Spleen (tissue), 11 donors: ENCODE measurements at regions not wholly inside any gene's neighbourhood (a gene's known extent, or its start where the extent isn't known, plus 50 kb on each side); places are given as distances from the start of the nearest gene placed in this dataset.
A peak's percentile ranks its signal among the peaks of the same experiment; 100 is the strongest.

Experiments used
- DNase-seq: peaks from one replicate; pipeline ENCODE4 v3.0.0-alpha.2; 2020
- H3K27ac ChIP-seq, 8 donors: fragments of 200-600 bp; sonication (generic) in 7 of 8; 1 replicate in 4 of 8; 2 replicates in 4 of 8; pipeline versions ENCODE4 v1.5.0 to v1.8.0; 2016 to 2021; ENCODE audit warnings: inconsistent platforms in 4 of 8, mild to moderate bottlenecking in 4 of 8, moderate library complexity in 1 of 8
- H3K27me3 ChIP-seq, 7 donors: fragments of 200-600 bp; sonication (generic) in 6 of 7; replicated peaks in 1 of 7; 1 replicate in 4 of 7; 2 replicates in 3 of 7; pipeline versions ENCODE4 v1.5.0 to v1.8.0; 2016 to 2021; ENCODE audit warnings: inconsistent platforms in 3 of 7, mild to moderate bottlenecking in 1 of 7
- H3K36me3 ChIP-seq, 6 donors: fragments of 200-600 bp; sonication (generic) in 5 of 6; 1 replicate in 4 of 6; 2 replicates in 2 of 6; pipeline versions ENCODE4 v1.5.0 to v1.8.0; 2016 to 2021; ENCODE audit warnings: inconsistent platforms in 2 of 6
- H3K4me1 ChIP-seq, 6 donors: fragments of 200-600 bp; sonication (generic) in 5 of 6; 1 replicate in 3 of 6; 2 replicates in 3 of 6; pipeline versions ENCODE4 v1.5.0 to v1.8.0; 2016 to 2021; ENCODE audit warnings: inconsistent platforms in 3 of 6
- H3K4me3 ChIP-seq, 8 donors: fragments of 200-600 bp; sonication (generic) in 7 of 8; 1 replicate in 4 of 8; 2 replicates in 4 of 8; pipeline versions ENCODE4 v1.5.0 to v1.8.0; 2016 to 2021; ENCODE audit warnings: inconsistent platforms in 4 of 8, mild to moderate bottlenecking in 4 of 8, moderate library complexity in 2 of 8
- H3K9me3 ChIP-seq, 8 donors: fragments of 200-600 bp; sonication (generic) in 7 of 8; 1 replicate in 4 of 8; 2 replicates in 4 of 8; pipeline versions ENCODE4 v1.5.0 to v1.8.0; 2016 to 2021; ENCODE audit warnings: inconsistent platforms in 4 of 8
- POLR2A ChIP-seq, 3 donors: fragments of 450-650 bp; IDR thresholded peaks; one replicate each; pipeline ENCODE4 v1.5.1; 2017; ENCODE audit warnings: antibody characterized with exemption in 3 of 3, mild to moderate bottlenecking in 1 of 3
- POLR2AphosphoS5 ChIP-seq, 3 donors: sonication (generic); formaldehyde crosslinking; IDR thresholded peaks; one replicate each; pipeline ENCODE4 v1.5.1; 2017; ENCODE audit warnings: antibody characterized with exemption in 3 of 3
- WGBS, 5 donors: extraction: QIAGEN DNeasy Blood & Tissue Kit in 3 of 5; methylation state at CpG; one replicate each; pipeline versions ENCODE4 v1.1.5 to v1.1.7; 2013 to 2018; 5-methylcytosine and 5-hydroxymethylcytosine counted together
- intact Hi-C: fragments of 100-400 bp; cut with DNase I; formaldehyde crosslinking; loops from one replicate; pipeline ENCODE4 v1.15.0; 2023; ENCODE audit warnings: low total_unique reads
- TF ChIP-seq, protein P1 (sequence below), 11 experiments: fragments of 200-600 bp in 7 of 11; fragments of 450-650 bp in 4 of 11; sonication (generic) in 4 of 11; IDR thresholded peaks in 8 of 11; conservative IDR thresholded peaks in 3 of 11; 1 replicate in 7 of 11; 2 replicates in 4 of 11; pipeline versions ENCODE4 v1.4.0 to v1.8.0; 2016 to 2021; ENCODE audit warnings: antibody characterized with exemption in 11 of 11, inconsistent platforms in 4 of 11, mild to moderate bottlenecking in 1 of 11
- donor health status: healthy with polysubstance abuse.
- donor health status: DM: no; HTN: no; CAD: no; lungs with moderate emphysema.
- donor health status: DM: no; HTN: no; CAD: no.
- donor health status: Bipolar disorder and iron deficiency.
- donor health status: healthy.
- donor health status: DM: no; HTN: no; CAD: no.
- donor health status: DM: yes; HTN: yes; CAD: no.

DNA sequence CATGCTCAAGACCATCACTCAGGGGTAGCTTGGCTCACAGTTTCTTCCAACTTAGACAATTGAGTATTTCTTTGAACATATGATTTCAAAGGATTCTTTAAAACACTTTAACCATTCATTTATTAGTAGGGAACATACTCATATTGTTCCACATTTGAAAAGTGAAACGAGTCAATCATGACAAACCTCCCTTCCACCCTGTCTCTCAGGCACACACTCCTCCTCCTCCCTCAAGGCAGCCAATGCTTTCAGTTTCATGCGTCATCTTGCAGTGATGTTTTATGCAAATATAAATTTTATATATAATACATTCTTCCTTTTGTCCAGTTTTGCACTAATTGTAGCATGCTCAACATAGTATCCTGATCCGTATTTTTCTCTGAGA lies 126.0 kb upstream of the BOD1 start:
- TF ChIP-seq, protein P1, sequence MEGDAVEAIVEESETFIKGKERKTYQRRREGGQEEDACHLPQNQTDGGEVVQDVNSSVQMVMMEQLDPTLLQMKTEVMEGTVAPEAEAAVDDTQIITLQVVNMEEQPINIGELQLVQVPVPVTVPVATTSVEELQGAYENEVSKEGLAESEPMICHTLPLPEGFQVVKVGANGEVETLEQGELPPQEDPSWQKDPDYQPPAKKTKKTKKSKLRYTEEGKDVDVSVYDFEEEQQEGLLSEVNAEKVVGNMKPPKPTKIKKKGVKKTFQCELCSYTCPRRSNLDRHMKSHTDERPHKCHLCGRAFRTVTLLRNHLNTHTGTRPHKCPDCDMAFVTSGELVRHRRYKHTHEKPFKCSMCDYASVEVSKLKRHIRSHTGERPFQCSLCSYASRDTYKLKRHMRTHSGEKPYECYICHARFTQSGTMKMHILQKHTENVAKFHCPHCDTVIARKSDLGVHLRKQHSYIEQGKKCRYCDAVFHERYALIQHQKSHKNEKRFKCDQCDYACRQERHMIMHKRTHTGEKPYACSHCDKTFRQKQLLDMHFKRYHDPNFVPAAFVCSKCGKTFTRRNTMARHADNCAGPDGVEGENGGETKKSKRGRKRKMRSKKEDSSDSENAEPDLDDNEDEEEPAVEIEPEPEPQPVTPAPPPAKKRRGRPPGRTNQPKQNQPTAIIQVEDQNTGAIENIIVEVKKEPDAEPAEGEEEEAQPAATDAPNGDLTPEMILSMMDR (IDR thresholded peaks at IDR 0.05 in 8 of 11, conservative IDR thresholded peaks at IDR 0.05 in 3 of 11), result no peak
- TF ChIP-seq POLR2AphosphoS5 (IDR thresholded peaks at IDR 0.05) (no peak), POLR2A (IDR thresholded peaks at IDR 0.05) (no peak)
- Histone ChIP-seq H3K27ac (peak overlapping the region in 4 of 8 donors; percentile 32 to 66 (median 50)), H3K36me3 (no peaks in the 10 kb centered on the region), H3K4me3 (no peak overlapping the region), H3K27me3 (no peaks in the 10 kb centered on the region), H3K9me3 (no peaks in the 10 kb centered on the region), H3K4me1 (peaks cover 0 to 44% (median 31%) of the 10 kb centered on the region in 6 donors)
- no peak for DNase-seq
- WGBS, 5 donors, result 55 to 75% (median 57%) methylated on average over 3 of the region's 3 CpGs
- intact Hi-C loops, result no loop called here

- Histone ChIP-seq H3K27ac (peak overlapping the region in 4 of 8 donors; percentile 16 to 66 (median 62)), H3K27me3 (no peaks in the 10 kb centered on the region), H3K4me3 (no peak overlapping the region), H3K9me3 (no peaks in the 10 kb centered on the region), H3K36me3 (no peaks in the 10 kb centered on the region), H3K4me1 (peaks cover 0 to 39% (median 30%) of the 10 kb centered on the region in 6 donors)
- intact Hi-C loops, result no loop called here
- no peak for DNase-seq
- 80 to 86% (median 86%) methylated on average over 9 of the region's 9 CpGs for WGBS, 5 donors
- TF ChIP-seq, protein P1 (IDR thresholded peaks at IDR 0.05 in 8 of 11, conservative IDR thresholded peaks at IDR 0.05 in 3 of 11), result no peak
- TF ChIP-seq POLR2A (IDR thresholded peaks at IDR 0.05) (no peak), POLR2AphosphoS5 (IDR thresholded peaks at IDR 0.05) (no peak)
Measured at GRCh38 chr5:173743641-173744343, 127.3 kb upstream of the BOD1 start.

GRCh38 chr5:173744551-173744950 lies 128.1 kb upstream of the BOD1 start:
- 76 to 88% (median 83%) methylated on average over 8 of the region's 8 CpGs for WGBS, 5 donors
- intact Hi-C loops, result no loop called here
- no peaks in the 10 kb centered on the region for H3K36me3 ChIP-seq
- peak overlapping the region in 4 of 8 donors; percentile 16 to 66 (median 62) for H3K27ac ChIP-seq
- TF ChIP-seq POLR2A (IDR thresholded peaks at IDR 0.05) (no peak), POLR2AphosphoS5 (IDR thresholded peaks at IDR 0.05) (no peak)
- TF ChIP-seq, protein P1 (IDR thresholded peaks at IDR 0.05 in 8 of 11, conservative IDR thresholded peaks at IDR 0.05 in 3 of 11), result no peak
- H3K9me3 ChIP-seq, result no peaks in the 10 kb centered on the region
- H3K4me1 ChIP-seq, result peaks cover 0 to 39% (median 30%) of the 10 kb centered on the region in 6 donors
- no peaks in the 10 kb centered on the region for H3K27me3 ChIP-seq
- H3K4me3 ChIP-seq, result peak overlapping the region in 1 of 8 donors; percentile 20
- DNase-seq, result no peak

DNA sequence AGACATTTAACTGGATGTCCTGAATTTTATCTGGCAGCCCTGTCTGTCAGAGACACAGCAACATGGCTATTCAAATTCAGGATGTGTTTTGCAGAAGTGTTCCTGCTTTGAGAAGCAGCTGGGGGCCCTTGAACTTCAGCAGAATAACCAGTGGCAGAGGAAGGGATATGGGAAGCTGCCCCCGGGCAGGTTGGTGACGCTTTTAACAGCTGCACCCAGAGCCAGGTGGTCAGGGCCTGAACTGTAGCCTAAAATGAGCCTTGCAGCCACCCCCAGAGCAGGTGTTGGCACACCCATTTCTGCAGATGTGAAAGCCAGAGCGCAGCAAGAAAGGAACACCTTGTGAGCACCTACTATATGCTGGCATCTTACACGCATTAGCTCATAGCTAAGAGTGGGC lies 128.7 kb upstream of the BOD1 start:
- H3K27me3 ChIP-seq, result no peaks in the 10 kb centered on the region
- H3K36me3 ChIP-seq, result no peaks in the 10 kb centered on the region
- intact Hi-C loops, result no loop called here
- TF ChIP-seq, protein P1 (IDR thresholded peaks at IDR 0.05 in 8 of 11, conservative IDR thresholded peaks at IDR 0.05 in 3 of 11), result peak in 3 of 11 experiments; percentile 6 to 12 (median 7)
- TF ChIP-seq POLR2AphosphoS5 (IDR thresholded peaks at IDR 0.05), result peak in 2 of 3 donors; percentile 83 to 89
- TF ChIP-seq POLR2A (IDR thresholded peaks at IDR 0.05), result no peak
- peak overlapping the region in 1 of 8 donors; percentile 20 for H3K4me3 ChIP-seq
- WGBS, 5 donors, result 27 to 41% (median 39%) methylated on average over 4 of the region's 4 CpGs
- DNase-seq, result peak; percentile 81
- H3K4me1 ChIP-seq, result peaks cover 0 to 39% (median 30%) of the 10 kb centered on the region in 6 donors
- H3K27ac ChIP-seq, result peak overlapping the region in 4 of 8 donors; percentile 16 to 66 (median 62)
- H3K9me3 ChIP-seq, result no peaks in the 10 kb centered on the region
